ENCODE measurements at regions not wholly inside any gene's neighbourhood (a gene's known extent, or its start where the extent isn't known, plus 50 kb on each side); places are given as distances from the start of the nearest gene placed in this dataset.

- TF ChIP-seq CTCF (IDR thresholded peaks at IDR 0.05; ENCODE audit: low read depth, low read length), result no peak
- Histone ChIP-seq H3K27ac (no peak overlapping the region), H3K9me3 (ENCODE audit: severe bottlenecking) (peaks cover 7% of the 10 kb centered on the region), H3K4me3 (ENCODE audit: low read depth, low read length) (no peak overlapping the region), H3K36me3 (no peaks in the 10 kb centered on the region), H3K27me3 (ENCODE audit: insufficient read depth, low read depth, severe bottlenecking) (no peaks in the 10 kb centered on the region)
- DNase-seq, result no peak
These were observed 386.0 kb upstream of the NR5A2 start for GRCh38 chr1:199641531-199641930.

GRCh38 chr1:199644912-199645311 is 382.6 kb upstream of the NR5A2 start:
- no peak for DNase-seq
- H3K36me3 ChIP-seq, result no peaks in the 10 kb centered on the region
- no peak overlapping the region for H3K27ac ChIP-seq
- TF ChIP-seq CTCF (IDR thresholded peaks at IDR 0.05; ENCODE audit: low read depth, low read length), result no peak
- H3K27me3 ChIP-seq (ENCODE audit: insufficient read depth, low read depth, severe bottlenecking), result no peaks in the 10 kb centered on the region
- H3K9me3 ChIP-seq (ENCODE audit: severe bottlenecking), result peaks cover 12% of the 10 kb centered on the region
- H3K4me3 ChIP-seq (ENCODE audit: low read depth, low read length), result no peak overlapping the region

DNA sequence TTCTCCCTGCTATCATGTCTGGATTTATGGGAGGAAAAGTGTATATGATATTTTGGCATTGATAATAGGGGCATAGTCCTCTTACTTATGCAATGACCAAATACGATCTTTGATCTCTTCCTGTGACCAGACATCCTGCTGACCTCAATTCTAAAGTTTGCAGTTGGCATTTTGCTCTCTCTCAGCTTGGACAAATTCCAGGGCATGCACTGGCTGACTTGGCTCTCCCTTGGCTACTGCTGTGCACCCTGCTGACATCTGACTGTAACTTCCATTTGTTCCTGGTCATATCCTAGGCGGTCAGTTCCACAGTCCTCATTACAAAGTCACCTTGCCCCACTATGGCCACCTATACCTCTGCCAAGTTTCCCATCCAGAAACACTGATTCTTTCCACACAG is 380.7 kb upstream of the NR5A2 start:
- Histone ChIP-seq H3K4me3 (ENCODE audit: low read depth, low read length) (no peak overlapping the region), H3K27ac (no peak overlapping the region), H3K9me3 (ENCODE audit: severe bottlenecking) (peaks cover 14% of the 10 kb centered on the region), H3K36me3 (no peaks in the 10 kb centered on the region), H3K27me3 (ENCODE audit: insufficient read depth, low read depth, severe bottlenecking) (no peaks in the 10 kb centered on the region)
- no peak for DNase-seq
- no peak for TF ChIP-seq CTCF (IDR thresholded peaks at IDR 0.05; ENCODE audit: low read depth, low read length)

DNA sequence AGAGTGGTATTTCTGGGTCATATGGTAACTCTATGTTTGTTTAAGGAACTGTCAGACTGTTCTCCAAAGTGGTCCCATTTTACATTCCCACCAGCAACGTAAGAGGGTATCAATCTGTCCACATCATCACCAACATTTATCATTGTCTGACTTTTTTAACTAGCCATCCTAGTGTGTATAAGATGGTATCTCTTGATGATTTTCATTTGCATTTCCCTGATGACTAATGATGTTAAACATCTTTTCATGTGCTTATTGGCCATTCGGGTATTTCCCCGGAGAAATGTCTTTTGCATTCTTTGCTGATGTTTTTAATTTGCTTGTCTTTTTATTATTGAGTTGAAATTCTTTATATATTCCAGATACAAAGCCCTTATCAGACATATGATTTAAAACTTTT is 370.1 kb upstream of the NR5A2 start:
- no peak overlapping the region for H3K4me3 ChIP-seq (ENCODE audit: low read depth, low read length)
- no peak for TF ChIP-seq CTCF (IDR thresholded peaks at IDR 0.05; ENCODE audit: low read depth, low read length)
- no peaks in the 10 kb centered on the region for H3K9me3 ChIP-seq (ENCODE audit: severe bottlenecking)
- H3K27ac ChIP-seq, result no peak overlapping the region
- H3K27me3 ChIP-seq (ENCODE audit: insufficient read depth, low read depth, severe bottlenecking), result no peaks in the 10 kb centered on the region
- H3K36me3 ChIP-seq, result no peaks in the 10 kb centered on the region
- no peak for DNase-seq

DNA sequence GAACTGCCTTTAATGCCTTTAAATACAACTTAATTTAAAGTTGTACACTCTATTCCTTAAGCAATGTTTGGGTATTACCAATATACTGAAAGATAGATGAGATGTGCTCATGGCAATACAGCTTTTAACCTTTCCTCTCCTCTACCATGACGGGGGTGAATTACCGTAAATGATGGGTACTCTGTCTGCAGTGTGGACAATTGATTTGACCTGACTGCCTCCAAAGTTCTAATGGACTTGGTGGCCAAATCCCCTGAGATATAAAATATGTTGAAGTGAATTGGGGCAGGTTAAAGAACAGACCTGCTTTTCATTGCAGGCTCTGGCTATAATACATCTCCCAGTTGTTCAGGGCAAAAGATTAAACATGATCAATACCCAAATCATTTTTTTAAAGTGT is 367.4 kb upstream of the NR5A2 start:
- H3K27me3 ChIP-seq (ENCODE audit: insufficient read depth, low read depth, severe bottlenecking), result no peaks in the 10 kb centered on the region
- H3K9me3 ChIP-seq (ENCODE audit: severe bottlenecking), result no peaks in the 10 kb centered on the region
- no peaks in the 10 kb centered on the region for H3K36me3 ChIP-seq
- no peak for DNase-seq
- no peak overlapping the region for H3K4me3 ChIP-seq (ENCODE audit: low read depth, low read length)
- no peak overlapping the region for H3K27ac ChIP-seq
- TF ChIP-seq CTCF (IDR thresholded peaks at IDR 0.05; ENCODE audit: low read depth, low read length), result no peak

DNA sequence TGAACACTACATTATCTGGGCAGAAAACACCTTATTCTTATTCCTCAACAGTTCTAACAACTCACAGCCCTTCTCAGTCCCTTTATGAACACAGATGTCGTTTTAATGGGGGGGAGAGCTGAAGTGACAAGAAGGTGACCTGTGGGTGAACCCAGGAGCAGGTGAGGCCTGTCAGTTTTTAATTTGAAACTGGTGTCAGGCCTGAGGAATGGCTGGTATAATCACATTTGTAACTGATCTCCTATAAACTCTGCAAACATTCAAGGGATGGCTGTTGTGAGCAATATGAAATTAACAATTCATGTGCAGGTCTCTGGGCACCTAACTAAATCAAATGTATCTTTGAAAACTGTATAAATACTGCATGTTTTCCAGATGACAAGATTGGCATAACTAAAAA is 362.1 kb upstream of the NR5A2 start:
- no peaks in the 10 kb centered on the region for H3K27me3 ChIP-seq (ENCODE audit: insufficient read depth, low read depth, severe bottlenecking)
- TF ChIP-seq CTCF (IDR thresholded peaks at IDR 0.05; ENCODE audit: low read depth, low read length), result no peak
- no peaks in the 10 kb centered on the region for H3K9me3 ChIP-seq (ENCODE audit: severe bottlenecking)
- no peak for DNase-seq
- no peak overlapping the region for H3K4me3 ChIP-seq (ENCODE audit: low read depth, low read length)
- H3K27ac ChIP-seq, result no peak overlapping the region
- no peaks in the 10 kb centered on the region for H3K36me3 ChIP-seq
